ENCODE measurements at regions not wholly inside any gene's neighbourhood (a gene's known extent, or its start where the extent isn't known, plus 50 kb on each side); places are given as distances from the start of the nearest gene placed in this dataset.
"Not testable (repeated sequence)": the region's sequence is repeated elsewhere in the genome, so short reads cannot be mapped to it uniquely, and the experiment has no call there.

GRCh38 chr1:95659166-95659565, 425.2 kb downstream of the RWDD3 start:
- Histone ChIP-seq H3K27ac (replicated peaks in 1 of 4) (peak overlapping the region in 1 of 4 donors; percentile 3), H3K4me3 (no peak overlapping the region), H3K27me3 (no peaks in the 10 kb centered on the region), H3K9me3 (peaks cover 0 to 12% (median 8%) of the 10 kb centered on the region in 4 donors), H3K36me3 (no peaks in the 10 kb centered on the region), H3K4me1 (peaks cover 0 to 22% (median 15%) of the 10 kb centered on the region in 4 donors)
- intact Hi-C loops (cut with DNase I), result no loop called here
- no peak for DNase-seq (ENCODE audit: extremely low spot score)
- WGBS, result 90% methylated on average over 2 of the region's 2 CpGs
- TF ChIP-seq EP300 (IDR thresholded peaks at IDR 0.05), result no peak
- TF ChIP-seq CTCF (IDR thresholded peaks at IDR 0.05), result no peak
- TF ChIP-seq POLR2A (IDR thresholded peaks at IDR 0.05; ENCODE audit: low read depth), result no peak
- no peak for TF ChIP-seq POLR2AphosphoS5 (IDR thresholded peaks at IDR 0.05)

DNA sequence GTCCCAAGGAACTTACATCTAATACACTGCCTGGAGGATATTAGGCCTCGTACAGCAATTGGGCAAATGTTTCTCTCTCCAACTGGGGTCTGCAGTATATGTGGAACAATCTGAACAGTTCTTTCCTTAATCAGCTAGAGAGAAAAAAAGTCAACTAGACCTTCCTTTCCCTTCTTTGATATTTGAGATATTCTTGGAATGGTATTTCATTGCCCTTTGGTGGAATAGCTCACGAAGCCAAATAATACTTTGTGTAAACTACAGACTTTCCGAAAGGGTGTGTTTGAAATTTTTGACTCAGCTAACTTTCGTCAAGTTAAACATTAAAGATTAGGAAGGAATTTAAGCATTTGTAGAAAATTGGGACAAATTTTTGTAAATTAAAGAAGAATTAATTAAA, 425.6 kb downstream of the RWDD3 start:
- intact Hi-C loops (cut with DNase I), result no loop called here
- no peak for DNase-seq (ENCODE audit: extremely low spot score)
- Histone ChIP-seq H3K27ac (replicated peaks in 1 of 4) (peak overlapping the region in 2 of 4 donors; percentile 3 to 34), H3K36me3 (no peaks in the 10 kb centered on the region), H3K4me1 (peaks cover 0 to 22% (median 15%) of the 10 kb centered on the region in 4 donors), H3K4me3 (no peak overlapping the region), H3K9me3 (peaks cover 0 to 12% (median 8%) of the 10 kb centered on the region in 4 donors), H3K27me3 (no peaks in the 10 kb centered on the region)
- TF ChIP-seq POLR2AphosphoS5 (IDR thresholded peaks at IDR 0.05) (no peak), CTCF (IDR thresholded peaks at IDR 0.05) (no peak), EP300 (IDR thresholded peaks at IDR 0.05) (no peak), POLR2A (IDR thresholded peaks at IDR 0.05; ENCODE audit: low read depth) (no peak)
- 44% methylated on average over 4 of the region's 4 CpGs for WGBS

DNA sequence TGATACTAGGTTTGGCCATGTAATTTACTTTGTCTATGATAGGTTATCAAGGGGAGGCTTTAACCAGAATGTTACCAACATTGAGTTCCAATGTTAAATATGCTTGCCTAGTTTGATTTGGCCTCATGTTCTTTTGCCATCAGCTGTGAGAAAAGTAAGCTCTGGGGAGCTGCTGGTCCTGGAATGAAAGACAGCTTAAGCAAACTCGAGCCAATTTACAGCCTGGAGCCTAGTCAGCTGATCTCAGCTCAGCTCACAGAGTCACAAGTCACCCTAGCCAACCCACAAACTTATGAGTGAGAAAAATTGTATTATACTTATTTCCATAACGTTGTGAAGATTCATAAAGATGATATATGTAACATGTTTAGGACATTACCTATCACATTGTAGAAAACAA, 426.7 kb downstream of the RWDD3 start:
- no peak overlapping the region for H3K4me3 ChIP-seq
- no peak for TF ChIP-seq POLR2AphosphoS5 (IDR thresholded peaks at IDR 0.05)
- TF ChIP-seq POLR2A (IDR thresholded peaks at IDR 0.05; ENCODE audit: low read depth), result no peak
- no peak for TF ChIP-seq EP300 (IDR thresholded peaks at IDR 0.05)
- no peak for DNase-seq (ENCODE audit: extremely low spot score)
- peaks cover 0 to 22% (median 15%) of the 10 kb centered on the region in 4 donors for H3K4me1 ChIP-seq
- peak overlapping the region in 1 of 4 donors; percentile 0 for H3K27ac ChIP-seq (replicated peaks in 1 of 4)
- intact Hi-C loops (cut with DNase I), result no loop called here
- H3K36me3 ChIP-seq, result no peaks in the 10 kb centered on the region
- 20% methylated on average over 2 of the region's 2 CpGs for WGBS
- no peaks in the 10 kb centered on the region for H3K27me3 ChIP-seq
- peaks cover 0 to 12% (median 8%) of the 10 kb centered on the region in 4 donors for H3K9me3 ChIP-seq

- 95% methylated on average over 8 of the region's 8 CpGs for WGBS
- H3K27ac ChIP-seq (replicated peaks in 1 of 4); intact Hi-C loops (cut with DNase I); H3K4me3 ChIP-seq; DNase-seq (ENCODE audit: extremely low spot score); H3K36me3 ChIP-seq; H3K27me3 ChIP-seq: not testable (repeated sequence)
- peaks cover 0 to 12% (median 8%) of the 10 kb centered on the region in 4 donors for H3K9me3 ChIP-seq
- H3K4me1 ChIP-seq, result peaks cover 0 to 22% (median 15%) of the 10 kb centered on the region in 4 donors
Observed at GRCh38 chr1:95663530-95663929, 429.5 kb downstream of the RWDD3 start.

GRCh38 chr1:95668165-95668564, 434.2 kb downstream of the RWDD3 start:
- H3K27me3 ChIP-seq, result no peaks in the 10 kb centered on the region
- H3K4me3 ChIP-seq, result no peak overlapping the region
- no peak for DNase-seq (ENCODE audit: extremely low spot score)
- peaks cover 0 to 6% (median 3%) of the 10 kb centered on the region in 4 donors for H3K9me3 ChIP-seq
- TF ChIP-seq POLR2AphosphoS5 (IDR thresholded peaks at IDR 0.05) (no peak), POLR2A (IDR thresholded peaks at IDR 0.05; ENCODE audit: low read depth) (no peak), EP300 (IDR thresholded peaks at IDR 0.05) (no peak), CTCF (IDR thresholded peaks at IDR 0.05) (no peak)
- intact Hi-C loops (cut with DNase I), result no loop called here
- no peaks in the 10 kb centered on the region for H3K36me3 ChIP-seq
- no peak overlapping the region for H3K27ac ChIP-seq (replicated peaks in 1 of 4)
- 65% methylated on average over 3 of the region's 3 CpGs for WGBS
- no peaks in the 10 kb centered on the region for H3K4me1 ChIP-seq

- intact Hi-C loops (cut with DNase I), result not testable (repeated sequence)
- WGBS, result 97% methylated on average over 11 of the region's 29 CpGs
Observed at GRCh38 chr1:95669638-95670037, 435.6 kb downstream of the RWDD3 start.

More at GRCh38 chr1:95669638-95670037, 435.6 kb downstream of the RWDD3 start:
- not testable (repeated sequence) for H3K4me1 ChIP-seq; H3K36me3 ChIP-seq; H3K9me3 ChIP-seq; H3K4me3 ChIP-seq; DNase-seq (ENCODE audit: extremely low spot score); H3K27me3 ChIP-seq; H3K27ac ChIP-seq (replicated peaks in 1 of 4)
